Esophagus muscularis mucosa (tissue), 4 donors: ENCODE measurements at regions not wholly inside any gene's neighbourhood (a gene's known extent, or its start where the extent isn't known, plus 50 kb on each side); places are given as distances from the start of the nearest gene placed in this dataset.

ENCODE experiments used
- EP300 ChIP-seq: sonication (generic); formaldehyde crosslinking; IDR thresholded peaks from one replicate; pipeline ENCODE4 v1.6.1; 2017; ENCODE audit warnings: antibody characterized with exemption
- POLR2A ChIP-seq: fragments of 450-650 bp; IDR thresholded peaks from one replicate; pipeline ENCODE4 v1.6.1; 2017; ENCODE audit warnings: antibody characterized with exemption, moderate library complexity, mild to moderate bottlenecking, low read depth
- POLR2AphosphoS5 ChIP-seq, 2 donors: sonication (generic); formaldehyde crosslinking; IDR thresholded peaks; one replicate each; pipeline ENCODE4 v1.6.1; 2017; ENCODE audit warnings: antibody characterized with exemption in 2 of 2
- TF ChIP-seq, protein P1 (sequence below), 3 experiments: fragments of 200-600 bp in 2 of 3; fragments of 450-650 bp in 1 of 3; sonication (generic) in 2 of 3; IDR thresholded peaks; one replicate each; pipeline ENCODE4 v1.5.1; 2017 to 2019; ENCODE audit warnings: antibody characterized with exemption in 3 of 3, mild to moderate bottlenecking in 2 of 3, moderate library complexity in 1 of 3

DNA sequence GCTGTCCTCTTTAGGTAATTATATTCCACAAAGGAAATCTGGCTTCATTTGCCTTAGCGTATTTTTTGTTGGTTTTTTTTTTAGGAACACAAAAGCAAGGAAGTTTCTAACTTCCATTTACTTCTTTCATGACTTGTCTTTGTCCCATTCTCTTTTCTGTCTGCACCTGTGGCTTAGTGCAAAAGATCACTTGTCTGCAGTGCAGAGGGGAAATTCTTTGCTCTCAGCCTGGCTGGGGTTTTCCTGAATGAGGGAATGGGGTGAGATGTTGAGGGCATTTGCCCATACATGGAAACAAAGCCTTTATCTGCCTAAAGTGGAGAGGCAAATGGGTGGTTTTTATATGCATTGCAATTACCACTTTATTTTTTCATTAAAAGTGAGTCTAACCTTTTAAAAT, 361.1 kb upstream of the IGFBP3 start:
- no peak for TF ChIP-seq POLR2AphosphoS5 (IDR thresholded peaks at IDR 0.05)
- TF ChIP-seq, protein P1, sequence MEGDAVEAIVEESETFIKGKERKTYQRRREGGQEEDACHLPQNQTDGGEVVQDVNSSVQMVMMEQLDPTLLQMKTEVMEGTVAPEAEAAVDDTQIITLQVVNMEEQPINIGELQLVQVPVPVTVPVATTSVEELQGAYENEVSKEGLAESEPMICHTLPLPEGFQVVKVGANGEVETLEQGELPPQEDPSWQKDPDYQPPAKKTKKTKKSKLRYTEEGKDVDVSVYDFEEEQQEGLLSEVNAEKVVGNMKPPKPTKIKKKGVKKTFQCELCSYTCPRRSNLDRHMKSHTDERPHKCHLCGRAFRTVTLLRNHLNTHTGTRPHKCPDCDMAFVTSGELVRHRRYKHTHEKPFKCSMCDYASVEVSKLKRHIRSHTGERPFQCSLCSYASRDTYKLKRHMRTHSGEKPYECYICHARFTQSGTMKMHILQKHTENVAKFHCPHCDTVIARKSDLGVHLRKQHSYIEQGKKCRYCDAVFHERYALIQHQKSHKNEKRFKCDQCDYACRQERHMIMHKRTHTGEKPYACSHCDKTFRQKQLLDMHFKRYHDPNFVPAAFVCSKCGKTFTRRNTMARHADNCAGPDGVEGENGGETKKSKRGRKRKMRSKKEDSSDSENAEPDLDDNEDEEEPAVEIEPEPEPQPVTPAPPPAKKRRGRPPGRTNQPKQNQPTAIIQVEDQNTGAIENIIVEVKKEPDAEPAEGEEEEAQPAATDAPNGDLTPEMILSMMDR (IDR thresholded peaks at IDR 0.05) = no peak
- no peak for TF ChIP-seq POLR2A
- TF ChIP-seq EP300 = no peak
